GM19035 (cell line): ENCODE measurements at regions not wholly inside any gene's neighbourhood (a gene's known extent, or its start where the extent isn't known, plus 50 kb on each side); places are given as distances from the start of the nearest gene placed in this dataset.
"Not testable (repeated sequence)": the region's sequence is repeated elsewhere in the genome, so short reads cannot be mapped to it uniquely, and the experiment has no call there.

ENCODE experiments used
- ATAC-seq: cut with Tn5 transposase; IDR thresholded peaks from one replicate; pipeline ENCODE4 v1.9.1; 2021; ENCODE audit not compliant: unreplicated experiment

GRCh38 chr6:19712012-19712688, 125.0 kb upstream of the ID4 start:
- ATAC-seq, result no peak

GRCh38 chr6:19712998-19713397, 124.2 kb upstream of the ID4 start:
- ATAC-seq, result no peak

DNA sequence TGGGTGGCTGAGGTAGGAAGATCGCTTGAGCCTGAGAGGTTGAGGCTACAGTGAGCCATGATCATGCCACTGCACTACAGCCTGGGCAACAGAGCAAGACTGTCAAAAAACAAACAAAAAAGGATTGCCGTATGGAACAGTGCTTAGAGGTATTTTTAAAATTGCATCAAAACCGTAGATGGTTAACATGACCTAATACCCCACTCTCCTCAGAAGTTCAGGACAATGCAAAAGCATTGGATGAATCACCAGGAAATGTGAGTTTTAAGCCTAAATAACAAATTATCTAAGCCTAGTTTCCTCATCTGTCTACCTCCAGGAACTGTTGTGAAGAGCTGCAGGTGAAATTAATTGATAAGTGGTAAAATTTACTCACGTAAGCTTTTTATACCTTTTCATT, 123.8 kb upstream of the ID4 start:
- no peak for ATAC-seq

DNA sequence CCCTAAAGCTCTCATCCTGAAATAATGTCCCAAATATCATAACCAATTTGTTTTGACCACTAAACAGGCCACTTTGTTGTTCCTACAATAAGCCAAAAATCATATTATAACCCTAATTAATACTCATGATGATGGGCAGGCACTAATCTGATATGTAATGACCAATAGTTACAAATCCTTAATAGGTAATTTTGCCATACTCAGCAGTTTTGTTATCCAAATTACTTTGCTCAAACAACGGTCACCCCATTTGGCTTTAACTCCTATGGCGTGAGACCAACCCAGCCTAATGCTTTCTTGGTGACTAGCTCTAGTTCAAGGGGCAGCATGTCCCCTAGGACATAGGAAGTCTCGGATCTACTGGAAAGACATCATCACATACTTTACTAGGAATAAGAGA, 123.2 kb upstream of the ID4 start:
- no peak for ATAC-seq

DNA sequence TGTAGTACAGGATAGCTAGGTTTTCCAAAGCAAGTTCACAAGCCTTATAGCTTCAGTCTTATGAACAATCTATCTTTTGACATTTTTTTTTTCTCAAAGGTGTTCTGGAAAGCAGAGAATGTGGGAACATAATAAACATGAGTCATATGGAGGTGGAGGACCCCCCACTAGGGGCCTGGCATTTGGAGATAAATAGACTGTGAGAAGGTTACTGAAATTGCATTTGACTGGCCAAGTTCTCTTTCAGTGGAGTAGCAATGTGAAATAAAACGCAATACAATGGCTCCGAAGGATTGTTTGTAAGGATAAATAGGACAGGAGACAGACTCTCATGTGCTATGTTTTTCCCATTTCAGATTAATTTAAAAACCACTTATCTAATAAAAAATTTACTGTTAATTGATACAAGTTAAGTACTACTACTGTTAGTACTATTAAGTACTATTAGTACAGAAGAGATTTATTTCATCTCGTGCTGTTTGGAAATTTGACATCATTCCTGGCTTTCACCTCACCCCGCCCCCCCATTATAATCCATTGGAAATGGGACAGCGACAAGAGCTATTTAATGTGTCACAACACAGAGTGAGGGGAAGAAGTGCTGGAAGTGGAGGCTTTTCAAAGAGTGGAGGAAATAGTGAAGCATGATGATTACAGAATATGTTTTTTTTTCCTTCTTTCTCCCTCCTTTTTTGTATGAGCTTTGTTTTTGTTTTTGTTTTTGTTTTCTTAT, 122.6 kb upstream of the ID4 start:
- ATAC-seq, result no peak

GRCh38 chr6:19715167-19715551, 122.0 kb upstream of the ID4 start:
- no peak for ATAC-seq

GRCh38 chr6:19719691-19720128, 117.5 kb upstream of the ID4 start:
- no peak for ATAC-seq

GRCh38 chr6:19721766-19722377, 115.3 kb upstream of the ID4 start:
- no peak for ATAC-seq

- ATAC-seq, result no peak
These were observed 114.2 kb upstream of the ID4 start for GRCh38 chr6:19722999-19723398.

DNA sequence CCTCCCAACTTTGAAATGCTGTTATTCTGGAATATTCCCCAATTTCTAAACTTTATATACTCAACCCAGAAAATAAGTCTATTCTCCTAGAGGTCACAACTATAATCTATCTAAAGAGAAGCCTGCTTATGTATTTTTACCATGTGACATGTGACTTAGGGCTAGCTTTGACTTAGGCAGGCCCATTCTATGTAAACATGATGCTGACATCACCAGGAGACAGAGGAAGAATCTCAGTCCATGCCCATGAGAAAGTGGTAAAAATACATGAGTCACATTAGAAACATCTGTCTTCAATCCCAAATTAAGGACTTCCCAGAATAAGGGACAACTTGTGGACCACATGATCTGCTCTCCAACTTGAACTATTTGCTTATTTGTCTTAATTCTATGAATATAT, 113.6 kb upstream of the ID4 start:
- no peak for ATAC-seq

- not testable (repeated sequence) for ATAC-seq
These were observed 111.7 kb upstream of the ID4 start for GRCh38 chr6:19725436-19725835.

DNA sequence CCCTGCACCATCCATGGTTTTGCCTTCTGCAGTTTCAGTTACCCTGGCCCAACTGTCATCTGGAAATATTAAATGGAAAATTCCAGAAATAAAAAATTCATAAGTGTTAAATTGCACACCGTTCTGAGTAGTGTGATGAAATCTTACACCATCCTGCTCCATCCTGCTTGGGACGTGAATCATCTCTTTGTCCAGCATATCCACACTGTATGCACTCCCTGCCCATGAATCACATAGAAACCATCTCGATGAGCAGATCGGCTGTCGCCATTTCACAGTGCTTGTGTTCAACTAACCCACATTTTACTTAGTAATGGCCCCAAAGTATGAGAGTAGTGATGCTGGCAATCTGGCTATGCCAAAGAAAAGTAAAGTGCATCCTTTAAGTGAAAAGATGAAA, 105.9 kb upstream of the ID4 start:
- no peak for ATAC-seq

GRCh38 chr6:19734061-19734460, 103.1 kb upstream of the ID4 start:
- no peak for ATAC-seq

GRCh38 chr6:19734519-19734918, 102.7 kb upstream of the ID4 start:
- no peak for ATAC-seq

DNA sequence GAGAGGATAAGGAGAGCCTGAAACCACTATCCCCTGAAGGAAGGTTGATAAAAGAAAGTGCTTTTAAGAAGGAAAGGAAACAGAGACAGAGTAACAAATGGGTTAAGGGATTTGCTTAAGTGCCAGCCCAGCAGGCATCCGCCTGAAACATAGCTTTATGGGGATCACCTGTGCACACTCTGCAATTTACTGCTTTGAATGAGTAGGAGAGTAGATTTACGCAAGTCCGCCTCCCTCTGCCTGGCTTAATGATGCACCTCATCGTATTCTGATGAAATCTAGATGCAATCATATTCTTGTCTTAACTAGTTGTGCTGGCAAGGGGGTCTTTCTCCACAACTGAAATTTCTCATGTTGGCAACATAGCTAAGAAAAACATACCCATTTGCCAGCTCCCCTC, 101.1 kb upstream of the ID4 start:
- ATAC-seq, result no peak

- ATAC-seq, result no peak
These were observed 99.2 kb upstream of the ID4 start for GRCh38 chr6:19738010-19738409.

GRCh38 chr6:19749722-19750121, 87.4 kb upstream of the ID4 start:
- ATAC-seq, result no peak

DNA sequence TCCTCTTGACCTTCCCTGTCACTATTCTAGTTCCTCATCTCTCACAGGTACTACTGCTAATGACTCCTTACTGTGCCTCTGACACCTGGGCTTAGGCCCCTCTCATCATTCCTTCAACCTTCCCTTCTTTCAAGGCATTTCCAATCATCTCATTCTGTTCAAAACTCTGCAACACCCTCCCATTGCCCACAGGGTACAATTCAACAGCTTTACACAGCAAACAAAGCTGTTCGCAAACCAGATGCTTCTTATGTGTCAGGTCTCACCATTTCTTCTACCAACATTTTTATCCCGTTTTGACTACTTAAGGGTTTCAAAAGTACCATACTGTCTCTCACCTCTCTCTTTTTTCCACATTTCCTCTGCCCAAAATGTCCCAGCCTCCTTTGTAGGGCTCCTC, 84.4 kb upstream of the ID4 start:
- ATAC-seq, result no peak

GRCh38 chr6:19753826-19754225, 83.3 kb upstream of the ID4 start:
- ATAC-seq, result no peak

- no peak for ATAC-seq
These were observed 82.5 kb upstream of the ID4 start for GRCh38 chr6:19754686-19755085.

DNA sequence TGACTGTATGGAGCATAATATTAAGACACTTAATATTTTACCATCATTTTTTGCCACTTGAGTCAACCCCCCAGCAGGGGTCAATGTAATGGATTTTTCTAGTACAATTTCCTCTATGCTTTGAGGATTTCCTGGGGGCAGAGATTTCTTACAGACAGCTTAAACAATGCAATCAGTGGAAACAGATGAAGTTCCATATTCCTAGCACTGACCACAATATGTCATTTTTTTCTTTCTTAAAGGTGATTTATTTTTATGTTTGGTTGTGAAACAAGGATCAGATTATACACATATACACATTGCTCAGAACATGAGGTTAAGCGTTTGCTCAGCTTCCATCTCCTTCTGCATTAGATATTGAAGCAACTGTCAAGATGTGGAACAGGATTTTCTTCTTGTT, 82.0 kb upstream of the ID4 start:
- ATAC-seq, result no peak

DNA sequence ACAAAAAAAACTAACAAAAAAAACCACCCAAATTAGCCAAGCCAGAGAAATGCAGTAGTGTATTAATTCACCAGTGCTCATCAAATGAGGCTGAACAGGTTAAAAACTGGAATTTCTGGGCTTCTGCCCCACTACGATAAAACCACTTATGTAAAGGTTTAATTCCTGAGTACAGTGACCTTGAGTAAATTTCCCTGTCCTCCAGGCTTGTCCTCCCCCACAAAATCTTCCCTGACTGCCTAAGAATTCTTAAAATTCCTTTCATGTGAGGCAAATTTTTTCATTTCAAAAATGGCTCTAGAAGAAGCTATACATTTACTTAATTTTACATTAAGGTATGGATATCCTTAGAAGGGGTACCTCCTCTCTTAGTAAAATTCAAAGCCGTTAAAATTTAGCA, 80.1 kb upstream of the ID4 start:
- no peak for ATAC-seq
